ENCODE measurements at regions not wholly inside any gene's neighbourhood (a gene's known extent, or its start where the extent isn't known, plus 50 kb on each side); places are given as distances from the start of the nearest gene placed in this dataset.

GRCh38 chr3:69579306-69580041 is 159.8 kb upstream of the MITF start:
- TF ChIP-seq CTCF (IDR thresholded peaks at IDR 0.05) (no peak), EZH2 (IDR thresholded peaks at IDR 0.05) (no peak), EZH2phosphoT487 (IDR thresholded peaks at IDR 0.05) (no peak)

All from neural progenitor cell (in vitro differentiated cells).